Muscle of arm (tissue), 1 donor: ENCODE measurements at regions not wholly inside any gene's neighbourhood (a gene's known extent, or its start where the extent isn't known, plus 50 kb on each side); places are given as distances from the start of the nearest gene placed in this dataset.
"Not testable (repeated sequence)": the region's sequence is repeated elsewhere in the genome, so short reads cannot be mapped to it uniquely, and the experiment has no call there.

ENCODE experiments used
- DNase-seq: peaks from one replicate; pipeline ENCODE4 v3.0.0-alpha.2; 2013

GRCh38 chr5:174625591-174626350 is 98.6 kb upstream of the MSX2 start:
- DNase-seq: no peak

DNA sequence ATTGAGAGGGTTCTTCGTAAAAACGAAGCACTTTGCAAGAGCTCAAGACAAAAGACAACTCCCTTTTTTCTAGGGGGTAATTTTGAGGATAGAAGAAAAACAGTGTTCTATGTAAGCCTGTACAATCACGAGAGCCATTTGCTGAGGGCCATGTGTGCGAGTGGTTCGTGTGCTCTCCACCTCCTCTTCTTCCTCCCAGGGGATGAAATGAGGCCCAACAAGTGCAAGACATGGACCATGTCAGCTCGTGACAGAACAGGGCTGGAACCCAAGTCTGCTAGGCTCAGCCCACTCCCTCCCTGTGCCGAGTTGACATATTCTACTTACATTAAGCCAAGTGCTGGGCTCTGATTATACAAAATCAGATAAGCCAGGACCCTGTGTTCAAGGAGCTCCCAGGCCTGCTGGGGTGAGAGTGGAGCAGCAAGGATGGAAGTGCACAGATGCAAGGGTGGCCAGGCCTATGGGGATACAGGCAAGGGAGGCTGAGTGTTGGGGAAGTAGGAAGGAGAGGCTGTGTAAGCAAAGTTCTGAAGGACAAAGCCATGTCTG is 97.9 kb upstream of the MSX2 start:
- DNase-seq: no peak

DNA sequence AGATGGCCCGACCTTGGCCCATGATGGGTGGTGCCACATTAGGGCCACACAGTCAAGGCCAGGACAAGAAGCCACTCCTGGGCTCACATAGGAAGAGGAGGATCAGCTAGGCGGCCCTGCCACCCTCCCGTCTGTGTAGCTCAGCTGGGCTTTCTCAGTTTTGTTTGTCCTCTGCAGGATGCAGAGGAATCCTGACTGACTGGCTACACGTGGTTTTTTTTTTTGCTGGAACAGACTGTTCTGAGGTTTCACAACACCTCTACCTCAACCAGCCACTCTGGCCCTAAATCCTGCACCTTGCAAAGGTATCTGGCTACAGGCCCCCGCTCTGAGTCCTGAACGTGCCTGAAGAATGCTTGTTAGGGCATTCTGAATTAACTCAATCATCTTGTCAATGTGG is 88.3 kb upstream of the MSX2 start:
- no peak for DNase-seq

GRCh38 chr5:174642816-174643405 is 81.5 kb upstream of the MSX2 start:
- DNase-seq: no peak

DNA sequence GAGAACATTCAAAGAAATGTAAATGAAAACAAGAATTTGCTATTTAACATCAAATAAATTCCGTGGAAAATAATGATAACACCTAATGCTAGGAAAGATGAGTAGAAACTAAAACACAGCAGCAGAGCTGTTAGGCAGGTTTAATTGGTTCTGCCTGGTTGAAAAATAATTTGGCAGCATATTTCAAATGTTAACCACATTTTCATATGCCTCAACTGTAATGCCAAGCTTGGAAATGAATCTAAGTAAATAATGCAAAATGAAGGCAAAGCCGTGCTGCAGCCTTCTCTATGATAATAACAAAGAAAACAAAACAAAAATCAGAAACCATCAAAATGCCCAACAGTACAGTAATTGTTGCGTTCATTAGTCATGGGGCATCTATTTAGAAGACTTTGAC is 79.9 kb upstream of the MSX2 start:
- no peak for DNase-seq

DNA sequence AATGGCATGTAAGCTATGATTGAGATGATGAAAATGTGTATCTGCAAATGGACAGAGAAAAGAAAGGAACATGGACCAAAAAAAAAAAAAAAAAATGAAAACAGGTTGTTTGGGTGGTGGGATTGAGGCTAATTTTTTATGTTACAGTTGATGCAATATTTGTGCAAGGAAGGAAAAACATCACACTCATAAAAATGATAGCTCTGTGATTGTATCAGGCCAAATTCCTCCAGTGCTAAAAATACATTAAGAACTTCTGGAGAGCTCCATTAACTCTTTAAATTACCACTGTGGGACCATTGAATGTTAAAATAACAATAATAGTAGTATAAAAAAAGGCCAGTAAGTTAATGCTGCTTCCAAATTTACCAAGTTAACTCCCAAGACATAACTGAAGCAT is 79.5 kb upstream of the MSX2 start:
- DNase-seq: no peak

DNA sequence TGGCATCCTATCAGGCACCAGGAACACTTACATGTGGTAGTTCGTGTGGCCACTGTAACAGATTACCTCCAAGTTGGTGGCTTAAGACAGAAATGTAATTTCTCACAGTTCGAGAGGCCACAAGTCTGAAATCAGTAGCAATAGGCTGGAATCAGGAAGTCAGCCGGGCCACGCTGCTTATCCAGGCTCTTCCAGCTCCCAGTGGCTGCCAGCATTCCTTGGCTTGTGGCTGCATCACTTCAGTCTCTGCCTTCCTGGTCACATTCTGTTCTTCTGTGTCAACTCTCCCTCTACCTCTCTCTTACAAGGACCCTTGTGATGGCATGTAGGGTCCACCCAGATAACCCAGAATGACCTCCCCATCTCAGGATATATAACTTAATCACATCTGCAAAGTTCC is 78.7 kb upstream of the MSX2 start:
- no peak for DNase-seq

GRCh38 chr5:174648618-174649017 is 75.8 kb upstream of the MSX2 start:
- not testable (repeated sequence) for DNase-seq

DNA sequence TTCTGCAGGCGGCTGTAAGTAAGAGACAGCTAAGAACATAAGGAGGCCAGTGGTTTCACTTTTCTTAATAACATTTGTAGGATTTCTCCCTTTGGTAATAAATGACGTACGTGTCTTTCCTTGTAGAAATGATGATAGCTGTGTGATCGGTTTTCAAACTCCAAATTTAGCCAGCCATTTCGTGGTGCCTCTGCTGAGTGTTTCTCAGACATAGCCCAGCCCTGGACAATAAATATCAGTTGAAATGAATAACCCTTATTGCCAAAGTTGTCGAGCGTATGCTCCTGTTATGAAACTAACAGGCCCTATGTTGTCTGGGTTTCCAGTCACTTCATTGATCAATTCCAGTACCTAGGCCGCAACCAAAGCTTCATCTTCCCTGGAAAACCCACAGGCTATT is 75.0 kb upstream of the MSX2 start:
- no peak for DNase-seq

- DNase-seq: no peak
Measured at GRCh38 chr5:174654442-174654841, 69.9 kb upstream of the MSX2 start.

GRCh38 chr5:174655351-174655750 is 69.0 kb upstream of the MSX2 start:
- peak; percentile 3 for DNase-seq

GRCh38 chr5:174664180-174664850 is 60.1 kb upstream of the MSX2 start:
- no peak for DNase-seq

GRCh38 chr5:174665347-174665746 is 59.0 kb upstream of the MSX2 start:
- DNase-seq: no peak

DNA sequence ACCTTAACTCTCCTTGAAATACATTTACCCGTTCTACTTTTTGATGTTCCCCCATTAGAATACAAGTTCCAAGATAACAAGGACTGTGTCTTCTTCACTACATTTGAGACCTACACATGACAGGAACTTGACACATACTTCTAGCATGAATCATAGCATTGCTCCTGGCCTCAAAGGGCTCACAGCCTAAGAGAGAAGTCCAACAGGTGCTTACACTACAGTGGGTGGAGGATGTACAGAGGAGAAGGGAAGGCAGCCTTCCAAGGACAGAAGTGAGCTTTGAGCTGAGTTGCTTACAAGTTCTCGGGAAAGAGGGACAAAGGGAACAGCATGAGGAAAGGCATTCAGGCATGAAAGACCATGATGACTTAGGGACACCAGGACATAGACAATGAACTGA is 56.9 kb upstream of the MSX2 start:
- no peak for DNase-seq

DNA sequence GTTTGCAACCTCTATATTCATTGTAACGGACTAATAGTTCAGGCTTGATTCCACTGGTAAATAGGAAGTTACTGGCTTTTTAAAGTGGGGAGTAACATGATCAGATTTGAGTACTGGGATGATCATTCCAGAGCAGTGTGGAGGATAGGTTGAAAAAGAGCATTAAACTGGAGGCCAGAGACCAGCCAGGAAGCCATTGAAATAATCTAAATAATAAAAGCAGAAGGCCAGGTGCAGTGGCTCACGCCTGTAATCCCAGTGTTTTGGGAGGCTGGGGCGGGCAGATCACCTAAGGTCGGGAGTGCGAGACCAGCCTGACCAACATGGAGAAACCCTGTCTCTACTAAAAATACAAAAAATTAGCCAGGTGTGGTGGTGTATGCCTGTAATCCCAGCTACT is 56.0 kb upstream of the MSX2 start:
- DNase-seq: no peak
